Body of pancreas (tissue), 4 donors: ENCODE measurements at regions not wholly inside any gene's neighbourhood (a gene's known extent, or its start where the extent isn't known, plus 50 kb on each side); places are given as distances from the start of the nearest gene placed in this dataset.
"Not testable (repeated sequence)": the region's sequence is repeated elsewhere in the genome, so short reads cannot be mapped to it uniquely, and the experiment has no call there.

ENCODE experiments used
- ATAC-seq: fragments of 150-250 bp; one replicate; pipeline ENCODE4 v1.9.1; 2016
- DNase-seq, 4 donors: peaks; one replicate each; pipeline ENCODE4 v3.0.0-alpha.2; 2019
- H3K27ac ChIP-seq, 4 donors: fragments of 200-600 bp; sonication (generic); 1 replicate in 3 of 4; 2 replicates in 1 of 4; pipeline versions ENCODE4 v1.5.1 to v1.6.1; 2016 to 2019; ENCODE audit warnings: mild to moderate bottlenecking in 1 of 4, mixed read lengths in 1 of 4, moderate library complexity in 1 of 4
- H3K27me3 ChIP-seq, 2 donors: fragments of 200-600 bp; sonication (generic); one replicate each; pipeline ENCODE4 v1.6.0; 2016; ENCODE audit warnings: mild to moderate bottlenecking in 1 of 2
- H3K36me3 ChIP-seq, 2 donors: fragments of 200-600 bp; sonication (generic); replicated peaks in 1 of 2; 2 replicates each; pipeline ENCODE4 v1.5.1; 2016; ENCODE audit warnings: low read depth in 2 of 2; ENCODE audit not compliant: insufficient read depth in 1 of 2
- H3K4me1 ChIP-seq: fragments of 200-600 bp; sonication (generic); one replicate; pipeline ENCODE4 v1.6.0; 2016
- H3K4me3 ChIP-seq, 2 donors: fragments of 200-600 bp; sonication (generic); 1 replicate in 1 of 2; 2 replicates in 1 of 2; pipeline ENCODE4 v1.5.1; 2016 to 2019
- H3K9me3 ChIP-seq, 3 donors: fragments of 200-600 bp; sonication (generic); 1 replicate in 2 of 3; 2 replicates in 1 of 3; pipeline ENCODE4 v1.5.1; 2016
- CTCF ChIP-seq, 7 experiments: fragments of 450-650 bp in 4 of 7; fragments of 200-600 bp in 3 of 7; sonication (generic) in 3 of 7; IDR thresholded peaks; one replicate each; pipeline ENCODE4 v1.5.1; 2016 to 2019; ENCODE audit warnings: antibody characterized with exemption in 7 of 7
- POLR2A ChIP-seq, 3 donors: fragments of 450-650 bp; IDR thresholded peaks; one replicate each; pipeline ENCODE4 v1.6.1; 2016; ENCODE audit warnings: antibody characterized with exemption in 3 of 3, mild to moderate bottlenecking in 2 of 3
- WGBS, 2 donors: methylation state at CpG; one replicate each; pipeline ENCODE4 v1.1.5; 2017; 5-methylcytosine and 5-hydroxymethylcytosine counted together
- intact Hi-C: fragments of 100-400 bp; cut with DNase I; formaldehyde crosslinking; loops from one replicate; pipeline ENCODE4 v1.15.1; 2023

GRCh38 chr2:234863043-234863934, 88.5 kb upstream of the SH3BP4 start:
- no peaks in the 10 kb centered on the region for H3K27me3 ChIP-seq
- peak; percentile 72 to 88 (median 79) for DNase-seq
- TF ChIP-seq CTCF (IDR thresholded peaks at IDR 0.05) (peak in 1 of 7 experiments; percentile 4), POLR2A (IDR thresholded peaks at IDR 0.05) (no peak)
- ATAC-seq: peak; percentile 92
- no peak overlapping the region for H3K4me3 ChIP-seq
- intact Hi-C loops: no loop called here
- peaks cover 25% of the 10 kb centered on the region for H3K4me1 ChIP-seq
- 42 to 48% methylated on average over 15 to 17 of the region's 17 CpGs for WGBS, 2 donors
- peak overlapping the region; percentile 62 to 72 (median 67) for H3K27ac ChIP-seq
- no peaks in the 10 kb centered on the region for H3K9me3 ChIP-seq
- H3K36me3 ChIP-seq: no peaks in the 10 kb centered on the region

GRCh38 chr2:234861841-234862735, 89.7 kb upstream of the SH3BP4 start:
- WGBS, 2 donors: 68 to 73% methylated on average over 12 of the region's 12 CpGs
- Histone ChIP-seq H3K4me3 (no peak overlapping the region), H3K9me3 (no peaks in the 10 kb centered on the region), H3K27me3 (no peaks in the 10 kb centered on the region), H3K4me1 (peaks cover 25% of the 10 kb centered on the region), H3K36me3 (no peaks in the 10 kb centered on the region), H3K27ac (peak overlapping the region in 1 of 4 donors; percentile 65)
- intact Hi-C loops: no loop called here
- ATAC-seq: no peak
- TF ChIP-seq CTCF (IDR thresholded peaks at IDR 0.05): no peak
- no peak for TF ChIP-seq POLR2A (IDR thresholded peaks at IDR 0.05)
- no peak for DNase-seq

GRCh38 chr2:234859330-234859872, 92.4 kb upstream of the SH3BP4 start:
- ATAC-seq, H3K36me3 ChIP-seq, DNase-seq, H3K9me3 ChIP-seq, H3K27me3 ChIP-seq, H3K4me3 ChIP-seq, intact Hi-C loops, H3K27ac ChIP-seq: not testable (repeated sequence)
- WGBS, 2 donors: 93% methylated on average over 8 of the region's 8 CpGs
- peaks cover 25% of the 10 kb centered on the region for H3K4me1 ChIP-seq

- TF ChIP-seq CTCF (IDR thresholded peaks at IDR 0.05) (no peak), POLR2A (IDR thresholded peaks at IDR 0.05) (no peak)
- Histone ChIP-seq H3K4me3 (no peak overlapping the region), H3K27me3 (no peaks in the 10 kb centered on the region), H3K4me1 (peaks cover 21% of the 10 kb centered on the region), H3K27ac (no peak overlapping the region), H3K36me3 (no peaks in the 10 kb centered on the region), H3K9me3 (no peaks in the 10 kb centered on the region)
- no peak for ATAC-seq
- 90 to 91% methylated on average over 6 of the region's 6 CpGs for WGBS, 2 donors
- intact Hi-C loops: no loop called here
- DNase-seq: no peak
Observed at GRCh38 chr2:234858790-234859329, 93.0 kb upstream of the SH3BP4 start.

- intact Hi-C loops: no loop called here
- no peak overlapping the region for H3K4me3 ChIP-seq
- H3K36me3 ChIP-seq: no peaks in the 10 kb centered on the region
- TF ChIP-seq CTCF (IDR thresholded peaks at IDR 0.05) (no peak), POLR2A (IDR thresholded peaks at IDR 0.05) (no peak)
- H3K27ac ChIP-seq: no peak overlapping the region
- H3K27me3 ChIP-seq: no peaks in the 10 kb centered on the region
- DNase-seq: no peak
- no peaks in the 10 kb centered on the region for H3K9me3 ChIP-seq
- 90 to 93% methylated on average over 5 to 7 of the region's 7 CpGs for WGBS, 2 donors
- ATAC-seq: no peak
- peaks cover 14% of the 10 kb centered on the region for H3K4me1 ChIP-seq
Observed at GRCh38 chr2:234858145-234858544, 93.7 kb upstream of the SH3BP4 start.
